H9 (cell line): ENCODE measurements at regions not wholly inside any gene's neighbourhood (a gene's known extent, or its start where the extent isn't known, plus 50 kb on each side); places are given as distances from the start of the nearest gene placed in this dataset.

Experiments used
- DNase-seq: peaks from one replicate; pipeline ENCODE4 v3.0.0-alpha.2; 2017
- H2AFZ ChIP-seq: one replicate; pipeline ENCODE4 v1.6.1; 2013; ENCODE audit warnings: mild to moderate bottlenecking, low read length, control low read depth, moderate library complexity
- H2AK5ac ChIP-seq: 2 replicates; pipeline ENCODE4 v1.6.1; 2013; ENCODE audit warnings: low read length, control low read depth, mixed read lengths; ENCODE audit not compliant: insufficient read length
- H2BK120ac ChIP-seq: one replicate; pipeline ENCODE4 v1.6.1; 2013; ENCODE audit warnings: low read depth, mild to moderate bottlenecking, low read length, control low read depth, inconsistent platforms; ENCODE audit not compliant: poor library complexity, severe bottlenecking
- H2BK12ac ChIP-seq: 2 replicates; pipeline ENCODE4 v1.6.1; 2013; ENCODE audit warnings: low read length, control low read depth, mixed read lengths, low read depth; ENCODE audit not compliant: insufficient read length
- H2BK15ac ChIP-seq: 2 replicates; pipeline ENCODE4 v1.6.1; 2013; ENCODE audit warnings: low read depth, low read length, control low read depth
- H2BK20ac ChIP-seq: one replicate; pipeline ENCODE4 v1.6.1; 2013; ENCODE audit warnings: low read depth, mild to moderate bottlenecking, low read length, control low read depth, inconsistent platforms; ENCODE audit not compliant: poor library complexity, severe bottlenecking
- H2BK5ac ChIP-seq: 2 replicates; pipeline ENCODE4 v1.6.1; 2013; ENCODE audit warnings: low read length, control low read depth, mixed read lengths; ENCODE audit not compliant: insufficient read length
- H3K14ac ChIP-seq: 2 replicates; pipeline ENCODE4 v1.6.1; 2013; ENCODE audit warnings: low read length, control low read depth; ENCODE audit not compliant: insufficient read depth
- H3K18ac ChIP-seq: 2 replicates; pipeline ENCODE4 v1.6.1; 2013; ENCODE audit warnings: low read depth, mild to moderate bottlenecking, mixed read lengths, low read length, control low read depth; ENCODE audit not compliant: insufficient read length
- H3K23ac ChIP-seq: 2 replicates; pipeline ENCODE4 v1.6.1; 2013; ENCODE audit warnings: low read length, control low read depth, mixed read lengths, low read depth; ENCODE audit not compliant: insufficient read length
- H3K23me2 ChIP-seq: 2 replicates; pipeline ENCODE4 v1.6.1; 2013; ENCODE audit warnings: low read depth, mild to moderate bottlenecking, mixed read lengths, low read length, control low read depth; ENCODE audit not compliant: insufficient read length, poor library complexity, severe bottlenecking
- H3K27ac ChIP-seq: 2 replicates; pipeline ENCODE4 v1.5.1; 2013; ENCODE audit warnings: low read length, control low read depth, mixed read lengths, low read depth; ENCODE audit not compliant: insufficient read length
- H3K27me3 ChIP-seq: 2 replicates; pipeline ENCODE4 v1.6.1; 2013; ENCODE audit warnings: low read length, control low read depth, inconsistent platforms; ENCODE audit not compliant: insufficient read depth
- H3K4ac ChIP-seq: 2 replicates; pipeline ENCODE4 v1.6.1; 2013; ENCODE audit warnings: low read depth, mild to moderate bottlenecking, control low read depth, inconsistent platforms, low read length, moderate library complexity
- H3K4me1 ChIP-seq: 2 replicates; pipeline ENCODE4 v1.6.1; 2013; ENCODE audit warnings: low read length, control low read depth, inconsistent platforms; ENCODE audit not compliant: insufficient read depth
- H3K4me2 ChIP-seq: 2 replicates; pipeline ENCODE4 v1.6.1; 2013; ENCODE audit warnings: low read length, control low read depth, mixed read lengths; ENCODE audit not compliant: insufficient read length, insufficient read depth
- H3K56ac ChIP-seq: 2 replicates; pipeline ENCODE4 v1.6.1; 2013; ENCODE audit warnings: low read depth, mild to moderate bottlenecking, mixed read lengths, low read length, control low read depth; ENCODE audit not compliant: insufficient read length
- H3K79me1 ChIP-seq: 2 replicates; pipeline ENCODE4 v1.6.1; 2013; ENCODE audit warnings: low read depth, mild to moderate bottlenecking, moderate library complexity, low read length, control low read depth, inconsistent platforms; ENCODE audit not compliant: insufficient read depth, poor library complexity, severe bottlenecking
- H3K79me2 ChIP-seq: 2 replicates; pipeline ENCODE4 v1.6.1; 2013; ENCODE audit warnings: low read length, control low read depth, inconsistent platforms; ENCODE audit not compliant: insufficient read depth
- H3K9ac ChIP-seq: 2 replicates; pipeline ENCODE4 v1.6.1; 2013; ENCODE audit warnings: low read length, control low read depth, mixed read lengths; ENCODE audit not compliant: insufficient read length; ENCODE audit errors: extremely low read depth
- H3K9me3 ChIP-seq: one replicate; pipeline ENCODE4 v1.6.1; 2013; ENCODE audit warnings: low read depth, low read length, inconsistent platforms; ENCODE audit not compliant: control insufficient read depth
- H3T11ph ChIP-seq: one replicate; pipeline ENCODE4 v1.6.1; 2013; ENCODE audit warnings: mild to moderate bottlenecking, low read length, control low read depth, inconsistent platforms
- H4K20me1 ChIP-seq: one replicate; pipeline ENCODE4 v1.6.1; 2013; ENCODE audit not compliant: control insufficient read depth, insufficient read length, insufficient read depth
- H4K5ac ChIP-seq: 2 replicates; pipeline ENCODE4 v1.6.1; 2013; ENCODE audit warnings: low read depth, mild to moderate bottlenecking, mixed read lengths, low read length, control low read depth; ENCODE audit not compliant: insufficient read length
- H4K8ac ChIP-seq: replicated peaks from 2 replicates; pipeline ENCODE4 v1.6.1; 2013; ENCODE audit warnings: low read length, control low read depth, mixed read lengths, low read depth; ENCODE audit not compliant: insufficient read length
- H4K91ac ChIP-seq: 2 replicates; pipeline ENCODE4 v1.6.1; 2013; ENCODE audit warnings: low read depth, mild to moderate bottlenecking, moderate library complexity, mixed read lengths, low read length, control low read depth; ENCODE audit not compliant: insufficient read length
- H3K27ac Mint-ChIP-seq, 3 experiments: 2 replicates in 2 of 3; 3 replicates in 1 of 3; pipeline ENCODE4 v1.8.0; 2020 to 2021; ENCODE audit warnings: mixed read lengths in 3 of 3, mild to moderate bottlenecking in 1 of 3, moderate library complexity in 1 of 3
- H3K27me3 Mint-ChIP-seq: 2 replicates; pipeline ENCODE4 v1.8.0; 2021; ENCODE audit warnings: low read depth, mild to moderate bottlenecking, moderate library complexity, mixed read lengths
- H3K36me3 Mint-ChIP-seq, 3 experiments: 2 replicates in 2 of 3; 3 replicates in 1 of 3; pipeline ENCODE4 v1.8.0; 2020 to 2021; ENCODE audit warnings: low read depth in 3 of 3, mixed read lengths in 3 of 3; ENCODE audit not compliant: insufficient read depth in 1 of 3
- H3K4me1 Mint-ChIP-seq, 2 experiments: 2 replicates each; pipeline ENCODE4 v1.8.0; 2020; ENCODE audit warnings: mixed read lengths in 2 of 2
- H3K4me3 Mint-ChIP-seq, 2 experiments: 2 replicates in 1 of 2; 3 replicates in 1 of 2; pipeline ENCODE4 v1.8.0; 2020 to 2021; ENCODE audit warnings: mild to moderate bottlenecking in 2 of 2, mixed read lengths in 2 of 2, moderate library complexity in 1 of 2
- H3K9me3 Mint-ChIP-seq, 2 experiments: 2 replicates in 1 of 2; 3 replicates in 1 of 2; pipeline ENCODE4 v1.8.0; 2020; ENCODE audit warnings: mild to moderate bottlenecking in 2 of 2, mixed read lengths in 2 of 2, moderate library complexity in 1 of 2
- CTCF ChIP-seq: fragments of 200-600 bp; sonication (generic); conservative IDR thresholded peaks from 3 replicates; pipeline ENCODE4 v1.8.0; 2021; ENCODE audit warnings: antibody characterized with exemption, mild to moderate bottlenecking

DNA sequence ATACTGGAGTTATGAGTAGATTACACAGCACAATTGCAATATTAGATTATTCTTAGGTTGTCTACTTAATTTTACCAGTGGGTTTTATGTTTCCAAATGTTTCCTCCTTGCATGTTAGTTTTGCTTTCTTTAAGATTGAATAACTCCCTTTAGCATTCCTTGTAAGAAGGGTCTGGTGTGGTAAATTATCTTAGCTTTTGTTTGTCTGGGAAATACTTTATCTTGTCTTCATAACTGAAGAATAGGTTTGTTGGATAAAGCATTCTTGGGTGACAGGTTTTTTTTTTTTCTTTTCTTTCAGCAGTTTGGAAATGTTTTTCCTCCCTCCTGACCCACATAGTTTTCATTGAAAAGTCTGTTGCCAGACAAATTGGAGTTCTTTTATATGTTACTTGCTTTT, 531.1 kb downstream of the ANXA1 start:
- Histone ChIP-seq H2BK5ac (no peak overlapping the region), H2BK12ac (no peak overlapping the region), H3K79me1 (no peaks in the 10 kb centered on the region), H4K5ac (no peak overlapping the region), H3K14ac (no peak overlapping the region), H4K91ac (no peak overlapping the region), H3K18ac (no peak overlapping the region), H2BK120ac (no peak overlapping the region), H4K8ac (no peak overlapping the region), H3K79me2 (no peaks in the 10 kb centered on the region), H3K9me3 (no peaks in the 10 kb centered on the region), H3K4me2 (no peak overlapping the region), H3K27me3 (no peaks in the 10 kb centered on the region), H3K23ac (no peak overlapping the region), H3T11ph (no peak overlapping the region), H3K4me1 (no peaks in the 10 kb centered on the region), H3K27ac (no peak overlapping the region), H3K23me2 (no peaks in the 10 kb centered on the region), H2BK20ac (no peak overlapping the region), H3K56ac (no peak overlapping the region), H2AFZ (no peak overlapping the region), H2BK15ac (no peak overlapping the region), H2AK5ac (no peak overlapping the region), H4K20me1 (no peaks in the 10 kb centered on the region), H3K9ac (no peak overlapping the region), H3K4ac (no peak overlapping the region)
- Mint-ChIP-seq H3K4me3 (no peak overlapping the region), H3K36me3 (peaks cover 0 to 11% (median 5%) of the 10 kb centered on the region in 3 experiments; a peak in 3 of 7 replicates), H3K4me1 (peaks cover 0 to 9% of the 10 kb centered on the region in 2 experiments; a peak in 2 of 4 replicates), H3K27me3 (no peaks in the 10 kb centered on the region), H3K9me3 (peaks cover 4 to 6% of the 10 kb centered on the region in 2 experiments; a peak in 4 of 5 replicates), H3K27ac (peak overlapping the region in 1 of 3 experiments; percentile 44; a peak in 1 of 7 replicates)
- no peak for TF ChIP-seq CTCF
- no peak for DNase-seq
